Panc1 (cell line): ENCODE measurements at regions not wholly inside any gene's neighbourhood (a gene's known extent, or its start where the extent isn't known, plus 50 kb on each side); places are given as distances from the start of the nearest gene placed in this dataset.

Experiments
- ATAC-seq: fragments of 200-7000 bp; cut with Tn5 transposase; 2 replicates; pipeline ENCODE4 v1.9.1; 2020; ENCODE audit warnings: mild to moderate bottlenecking, moderate library complexity
- BruUV-seq: library from RNA; stranded (reverse); fragments of 400-500 nt; replicated peaks from 2 replicates; lab custom pipeline; 2021; lab: Mats Ljungman, UMichigan
- CTCF ChIA-PET: fragments of 300-600 bp; sonication (Branson Sonifier 250); formaldehyde crosslinking; loops from one replicate; lab custom pipeline; 2022; ENCODE audit warnings: antibody characterized with exemption; lab: Charles Lee
- POLR2A ChIA-PET: fragments of 300-600 bp; sonication (Branson Sonifier 250); formaldehyde crosslinking; loops from one replicate; lab custom pipeline; 2022; ENCODE audit warnings: antibody characterized with exemption; lab: Charles Lee
- DNase-seq: peaks from one replicate; pipeline ENCODE4 v3.0.0-alpha.2; 2010; ENCODE audit warnings: low read depth, low spot score
- H3K27ac ChIP-seq: 2 replicates; pipeline ENCODE4 v1.5.1; 2011; ENCODE audit warnings: mild to moderate bottlenecking, low read length, inconsistent platforms
- H3K27me3 ChIP-seq: fragments of 200-500 bp; sonication (Bioruptor generic); 2 replicates; pipeline ENCODE4 v1.6.0; 2014; ENCODE audit warnings: low read length, inconsistent platforms; ENCODE audit not compliant: control insufficient read depth, insufficient read depth
- H3K36me3 ChIP-seq: fragments of 200-500 bp; sonication (Bioruptor generic); 2 replicates; pipeline ENCODE4 v1.5.1; 2014; ENCODE audit warnings: inconsistent platforms, mild to moderate bottlenecking, low read length, moderate library complexity; ENCODE audit not compliant: control insufficient read depth, insufficient read depth
- H3K4me1 ChIP-seq: 2 replicates; pipeline ENCODE4 v1.5.1; 2011; ENCODE audit warnings: inconsistent platforms, mild to moderate bottlenecking, low read length, moderate library complexity; ENCODE audit not compliant: control insufficient read depth, insufficient read depth
- H3K4me3 ChIP-seq, 2 experiments: 2 replicates each; pipeline ENCODE4 v1.5.1; 2011 to 2012; ENCODE audit warnings: low read depth in 2 of 2, low read length in 2 of 2, mild to moderate bottlenecking in 2 of 2, inconsistent platforms in 1 of 2, moderate library complexity in 1 of 2
- H3K9me3 ChIP-seq: fragments of 200-500 bp; sonication (Bioruptor generic); 2 replicates; pipeline ENCODE4 v1.5.1; 2014; ENCODE audit warnings: low read depth, mild to moderate bottlenecking, inconsistent platforms, low read length, moderate library complexity; ENCODE audit not compliant: control insufficient read depth, insufficient read depth
- CTCF ChIP-seq: fragments of 450-650 bp; IDR thresholded peaks from 2 replicates; pipeline ENCODE4 v1.5.1; 2017; ENCODE audit warnings: mild to moderate bottlenecking
- POLR2AphosphoS5 ChIP-seq: IDR thresholded peaks from 2 replicates; pipeline ENCODE4 v1.6.1; 2012; ENCODE audit warnings: mild to moderate bottlenecking, low read depth, low read length, moderate library complexity
- REST ChIP-seq, 2 experiments: IDR thresholded peaks; 2 replicates each; pipeline ENCODE4 v1.6.1; 2011 to 2012; ENCODE audit warnings: low read depth in 2 of 2, control low read depth in 1 of 2, low read length in 1 of 2, mild to moderate bottlenecking in 1 of 2, moderate library complexity in 1 of 2; ENCODE audit not compliant: insufficient read depth in 1 of 2
- SIN3A ChIP-seq: IDR thresholded peaks from 2 replicates; pipeline ENCODE4 v1.6.1; 2012; ENCODE audit warnings: low read depth, mild to moderate bottlenecking, low read length, moderate library complexity, borderline replicate concordance; ENCODE audit not compliant: insufficient read depth
- TCF7L2 ChIP-seq: IDR thresholded peaks from 2 replicates; pipeline ENCODE4 v1.6.1; 2011; ENCODE audit warnings: mild to moderate bottlenecking, low read depth, low read length, inconsistent platforms
- in situ Hi-C: cut with HindIII; loops from 2 replicates; pipeline ENCODE4 v1.10.0; 2016; ENCODE audit warnings: low sequenced_read_pairs, low pct_unique_long_range_greater_than_20kb
- intact Hi-C: fragments of 100-400 bp; cut with micrococcal nuclease; formaldehyde crosslinking; loops from one replicate; pipeline ENCODE4 v1.10.0; 2022; ENCODE audit not compliant: unreplicated experiment

- in situ Hi-C loops (no loop called here), intact Hi-C loops (no loop called here)
- H3K4me1 ChIP-seq, result no peaks in the 10 kb centered on the region
- H3K36me3 ChIP-seq, result no peaks in the 10 kb centered on the region
- no peaks in the 10 kb centered on the region for H3K9me3 ChIP-seq
- BruUV-seq, result no TSS peak
- no peak overlapping the region for H3K4me3 ChIP-seq
- POLR2A ChIA-PET, result no interaction called here
- CTCF ChIA-PET, result no interaction called here
- TF ChIP-seq CTCF (no peak), TCF7L2 (no peak), REST (IDR thresholded peaks at IDR 0.05; ENCODE audit: insufficient read depth in 1 of 2, low read depth in 2 of 2, low read length in 1 of 2) (no peak)
- no peak for DNase-seq
- ATAC-seq, result no peak
- no peak overlapping the region for H3K27ac ChIP-seq
- no peaks in the 10 kb centered on the region for H3K27me3 ChIP-seq
These were observed 136.1 kb downstream of the TMEM38B start for GRCh38 chr9:105830461-105830860.

- Histone ChIP-seq H3K36me3 (no peaks in the 10 kb centered on the region), H3K9me3 (no peaks in the 10 kb centered on the region), H3K4me1 (no peaks in the 10 kb centered on the region), H3K27me3 (no peaks in the 10 kb centered on the region), H3K4me3 (no peak overlapping the region), H3K27ac (no peak overlapping the region)
- no TSS peak for BruUV-seq
- POLR2A ChIA-PET, result no interaction called here
- in situ Hi-C loops (no loop called here), intact Hi-C loops (no loop called here)
- DNase-seq, result no peak
- TF ChIP-seq SIN3A, result no peak
- TF ChIP-seq CTCF, result no peak
- no peak for TF ChIP-seq POLR2AphosphoS5
- TF ChIP-seq TCF7L2, result no peak
- no peak for TF ChIP-seq REST (IDR thresholded peaks at IDR 0.05; ENCODE audit: insufficient read depth in 1 of 2, low read depth in 2 of 2, low read length in 1 of 2)
- ATAC-seq, result no peak
- CTCF ChIA-PET, result no interaction called here
These were observed 137.9 kb downstream of the TMEM38B start for GRCh38 chr9:105832096-105832710.
